Trophoblast cell (in vitro differentiated cells and primary cell): ENCODE measurements at regions not wholly inside any gene's neighbourhood (a gene's known extent, or its start where the extent isn't known, plus 50 kb on each side); places are given as distances from the start of the nearest gene placed in this dataset.

ENCODE experiments used
- DNase-seq, 2 donors: peaks; one replicate each; pipeline ENCODE4 v3.0.0-alpha.2; 2016
- H2AFZ ChIP-seq: 2 replicates; pipeline ENCODE4 v1.6.1; 2013; ENCODE audit warnings: low read length, moderate library complexity, mild to moderate bottlenecking; ENCODE audit not compliant: insufficient read depth, poor library complexity
- H2AK5ac ChIP-seq: 2 replicates; pipeline ENCODE4 v1.6.1; 2013; ENCODE audit warnings: mild to moderate bottlenecking, low read length
- H2BK120ac ChIP-seq: 2 replicates; pipeline ENCODE4 v1.6.1; 2013; ENCODE audit warnings: low read length, mild to moderate bottlenecking, moderate library complexity; ENCODE audit not compliant: insufficient read depth, poor library complexity
- H2BK12ac ChIP-seq: 2 replicates; pipeline ENCODE4 v1.6.1; 2013; ENCODE audit warnings: mild to moderate bottlenecking, low read length, moderate library complexity
- H2BK5ac ChIP-seq: 2 replicates; pipeline ENCODE4 v1.6.1; 2013; ENCODE audit warnings: low read length, low read depth, moderate library complexity, mild to moderate bottlenecking; ENCODE audit not compliant: poor library complexity
- H3K14ac ChIP-seq: 2 replicates; pipeline ENCODE4 v1.6.1; 2013; ENCODE audit warnings: mild to moderate bottlenecking, low read length
- H3K18ac ChIP-seq: 2 replicates; pipeline ENCODE4 v1.6.1; 2013; ENCODE audit warnings: mild to moderate bottlenecking, low read length
- H3K23ac ChIP-seq: 2 replicates; pipeline ENCODE4 v1.6.1; 2013; ENCODE audit warnings: low read length
- H3K27ac ChIP-seq: 2 replicates; pipeline ENCODE4 v1.5.1; 2013; ENCODE audit warnings: low read depth, mild to moderate bottlenecking, inconsistent platforms, low read length, moderate library complexity
- H3K27me3 ChIP-seq: 2 replicates; pipeline ENCODE4 v1.6.1; 2013; ENCODE audit warnings: inconsistent platforms, mild to moderate bottlenecking, low read length, moderate library complexity; ENCODE audit not compliant: insufficient read depth
- H3K36me3 ChIP-seq, 2 experiments: 1 replicate in 1 of 2; 2 replicates in 1 of 2; pipeline ENCODE4 v1.6.1; 2013; ENCODE audit warnings: low read length in 2 of 2, mild to moderate bottlenecking in 2 of 2, moderate library complexity in 1 of 2; ENCODE audit not compliant: insufficient read depth in 2 of 2, control insufficient read depth in 1 of 2
- H3K4ac ChIP-seq: 2 replicates; pipeline ENCODE4 v1.6.1; 2013; ENCODE audit warnings: low read depth, mild to moderate bottlenecking, low read length, moderate library complexity
- H3K4me1 ChIP-seq, 2 experiments: 1 replicate in 1 of 2; 2 replicates in 1 of 2; pipeline ENCODE4 v1.6.1; 2013; ENCODE audit warnings: low read length in 2 of 2, mild to moderate bottlenecking in 2 of 2, moderate library complexity in 1 of 2; ENCODE audit not compliant: insufficient read depth in 2 of 2, control insufficient read depth in 1 of 2
- H3K4me2 ChIP-seq: 2 replicates; pipeline ENCODE4 v1.6.1; 2013; ENCODE audit warnings: inconsistent platforms, mild to moderate bottlenecking, low read length, moderate library complexity
- H3K4me3 ChIP-seq: 2 replicates; pipeline ENCODE4 v1.5.1; 2013; ENCODE audit warnings: mild to moderate bottlenecking, low read depth, low read length, inconsistent platforms
- H3K79me1 ChIP-seq: one replicate; pipeline ENCODE4 v1.6.1; 2013; ENCODE audit warnings: low read length
- H3K79me2 ChIP-seq: 2 replicates; pipeline ENCODE4 v1.6.1; 2013; ENCODE audit warnings: low read length, mild to moderate bottlenecking; ENCODE audit not compliant: control insufficient read depth, insufficient read depth, poor library complexity
- H3K9ac ChIP-seq: 2 replicates; pipeline ENCODE4 v1.6.1; 2013; ENCODE audit warnings: mild to moderate bottlenecking, low read length
- H3K9me3 ChIP-seq: 2 replicates; pipeline ENCODE4 v1.6.1; 2013; ENCODE audit warnings: low read depth, mild to moderate bottlenecking, control low read depth, inconsistent platforms, low read length; ENCODE audit not compliant: insufficient read depth
- H4K12ac ChIP-seq: 2 replicates; pipeline ENCODE4 v1.6.1; 2013; ENCODE audit warnings: low read depth, mild to moderate bottlenecking, low read length, moderate library complexity
- H4K8ac ChIP-seq: 2 replicates; pipeline ENCODE4 v1.6.1; 2013; ENCODE audit warnings: low read depth, mild to moderate bottlenecking, low read length, moderate library complexity
- H4K91ac ChIP-seq: one replicate; pipeline ENCODE4 v1.6.1; 2013; ENCODE audit warnings: low read depth, mild to moderate bottlenecking, low read length, moderate library complexity
- WGBS: extraction: QIAGEN DNeasy Blood & Tissue Kit; methylation state at CpG from one replicate; pipeline ENCODE4 v1.1.7; 2013; ENCODE audit warnings: missing lambda C conversion rate; ENCODE audit not compliant: insufficient read length, insufficient coverage; ENCODE audit errors: extremely low coverage; 5-methylcytosine and 5-hydroxymethylcytosine counted together

DNA sequence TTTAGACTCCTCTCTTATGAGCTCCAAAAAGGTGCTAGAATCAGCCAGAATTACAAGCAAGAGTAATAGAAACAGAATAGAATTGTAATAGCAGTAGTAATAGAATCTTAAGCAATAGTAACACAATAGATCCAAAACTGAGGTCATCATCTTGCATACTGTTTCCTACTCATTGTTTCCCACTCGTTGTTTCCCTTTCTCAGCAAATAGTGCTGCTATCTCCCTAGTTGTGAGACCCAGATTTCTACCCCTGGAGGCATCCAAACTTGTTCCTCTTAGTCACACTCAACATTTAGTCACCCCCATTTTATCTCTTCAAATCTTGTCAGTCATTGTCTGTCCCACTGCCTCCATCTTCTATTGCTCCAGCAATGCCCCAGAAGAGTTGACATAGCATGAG is 356.9 kb upstream of the MARCKS start:
- H3K23ac ChIP-seq: no peak overlapping the region
- H3K9ac ChIP-seq: no peak overlapping the region
- no peaks in the 10 kb centered on the region for H3K27me3 ChIP-seq
- no peak overlapping the region for H3K4me3 ChIP-seq
- no peak overlapping the region for H2AFZ ChIP-seq
- no peaks in the 10 kb centered on the region for H3K36me3 ChIP-seq
- no peak overlapping the region for H4K91ac ChIP-seq
- no peak overlapping the region for H3K4ac ChIP-seq
- H3K79me1 ChIP-seq: no peaks in the 10 kb centered on the region
- H3K27ac ChIP-seq: no peak overlapping the region
- peaks cover 0 to 3% of the 10 kb centered on the region in 2 experiments for H3K4me1 ChIP-seq
- no peak overlapping the region for H3K4me2 ChIP-seq
- H2BK5ac ChIP-seq: no peak overlapping the region
- no peak overlapping the region for H3K14ac ChIP-seq
- no peak overlapping the region for H3K18ac ChIP-seq
- no CpG with 5 or more reads among the region's 1 CpG for WGBS
- no peak overlapping the region for H4K12ac ChIP-seq
- H3K79me2 ChIP-seq: no peaks in the 10 kb centered on the region
- H2BK120ac ChIP-seq: no peak overlapping the region
- H2AK5ac ChIP-seq: no peak overlapping the region
- no peak overlapping the region for H4K8ac ChIP-seq
- H3K9me3 ChIP-seq: no peaks in the 10 kb centered on the region
- DNase-seq: no peak
- no peak overlapping the region for H2BK12ac ChIP-seq

- H4K8ac ChIP-seq: no peak overlapping the region
- no peak overlapping the region for H3K4me2 ChIP-seq
- no peaks in the 10 kb centered on the region for H3K9me3 ChIP-seq
- H3K4me3 ChIP-seq: no peak overlapping the region
- no peaks in the 10 kb centered on the region for H3K79me2 ChIP-seq
- no peaks in the 10 kb centered on the region for H3K36me3 ChIP-seq
- H3K9ac ChIP-seq: no peak overlapping the region
- no peak overlapping the region for H2AFZ ChIP-seq
- no peaks in the 10 kb centered on the region for H3K79me1 ChIP-seq
- no peak overlapping the region for H4K12ac ChIP-seq
- no peak overlapping the region for H3K27ac ChIP-seq
- H3K14ac ChIP-seq: no peak overlapping the region
- H3K4me1 ChIP-seq: no peaks in the 10 kb centered on the region
- H3K27me3 ChIP-seq: no peaks in the 10 kb centered on the region
- no peak overlapping the region for H2AK5ac ChIP-seq
- no peak overlapping the region for H3K18ac ChIP-seq
- H4K91ac ChIP-seq: no peak overlapping the region
- H3K23ac ChIP-seq: no peak overlapping the region
- WGBS: no CpG with 5 or more reads among the region's 2 CpGs
- H2BK12ac ChIP-seq: no peak overlapping the region
- H3K4ac ChIP-seq: no peak overlapping the region
- DNase-seq: no peak
- H2BK120ac ChIP-seq: no peak overlapping the region
- H2BK5ac ChIP-seq: no peak overlapping the region
Observed at GRCh38 chr6:113505084-113505699, 352.0 kb upstream of the MARCKS start.

GRCh38 chr6:113508249-113508648 is 348.9 kb upstream of the MARCKS start:
- H3K4me1 ChIP-seq: no peaks in the 10 kb centered on the region
- no CpG with 5 or more reads among the region's 3 CpGs for WGBS
- no peak overlapping the region for H3K4me3 ChIP-seq
- no peak overlapping the region for H4K12ac ChIP-seq
- no peak overlapping the region for H3K14ac ChIP-seq
- H3K18ac ChIP-seq: no peak overlapping the region
- H3K4ac ChIP-seq: no peak overlapping the region
- no peaks in the 10 kb centered on the region for H3K27me3 ChIP-seq
- no peaks in the 10 kb centered on the region for H3K79me1 ChIP-seq
- no peak overlapping the region for H2AK5ac ChIP-seq
- no peaks in the 10 kb centered on the region for H3K9me3 ChIP-seq
- no peak overlapping the region for H2BK12ac ChIP-seq
- no peak overlapping the region for H2AFZ ChIP-seq
- H3K27ac ChIP-seq: no peak overlapping the region
- no peak overlapping the region for H4K91ac ChIP-seq
- H2BK5ac ChIP-seq: no peak overlapping the region
- no peak overlapping the region for H3K9ac ChIP-seq
- no peak overlapping the region for H3K23ac ChIP-seq
- H3K79me2 ChIP-seq: no peaks in the 10 kb centered on the region
- no peaks in the 10 kb centered on the region for H3K36me3 ChIP-seq
- peak in 1 of 2 donors; percentile 57 for DNase-seq
- H3K4me2 ChIP-seq: no peak overlapping the region
- H2BK120ac ChIP-seq: no peak overlapping the region
- H4K8ac ChIP-seq: no peak overlapping the region

GRCh38 chr6:113511100-113511499 is 346.0 kb upstream of the MARCKS start:
- Histone ChIP-seq H3K9ac (no peak overlapping the region), H3K4me3 (no peak overlapping the region), H4K8ac (no peak overlapping the region), H3K14ac (no peak overlapping the region), H3K4me2 (no peak overlapping the region), H2BK5ac (no peak overlapping the region), H2BK120ac (no peak overlapping the region), H3K4me1 (no peaks in the 10 kb centered on the region), H3K79me1 (no peaks in the 10 kb centered on the region), H2BK12ac (no peak overlapping the region), H3K27me3 (no peaks in the 10 kb centered on the region), H3K36me3 (no peaks in the 10 kb centered on the region), H3K9me3 (no peaks in the 10 kb centered on the region), H2AFZ (no peak overlapping the region), H3K4ac (no peak overlapping the region), H2AK5ac (no peak overlapping the region), H3K27ac (no peak overlapping the region), H4K12ac (no peak overlapping the region), H4K91ac (no peak overlapping the region), H3K79me2 (no peaks in the 10 kb centered on the region), H3K23ac (no peak overlapping the region), H3K18ac (no peak overlapping the region)
- no CpG with 5 or more reads among the region's 2 CpGs for WGBS
- DNase-seq: no peak
